GM23338 (cell line): ENCODE measurements at regions not wholly inside any gene's neighbourhood (a gene's known extent, or its start where the extent isn't known, plus 50 kb on each side); places are given as distances from the start of the nearest gene placed in this dataset.

ENCODE experiments used
- ATAC-seq: fragments of 200-7000 bp; cut with Tn5 transposase; 3 replicates; pipeline ENCODE4 v1.9.1; 2020
- DNase-seq: peaks from one replicate; pipeline ENCODE4 v3.0.0-alpha.2; 2015; ENCODE audit warnings: low spot score
- H2AFZ ChIP-seq: fragments of 200-600 bp; sonication (generic); 2 replicates; pipeline ENCODE4 v1.8.0; 2016; ENCODE audit warnings: antibody characterized with exemption, mild to moderate bottlenecking, moderate library complexity
- H3F3A ChIP-seq: fragments of 200-600 bp; sonication (generic); replicated peaks from 2 replicates; pipeline ENCODE4 v1.8.0; 2017; ENCODE audit warnings: antibody characterized with exemption, mixed run types, low read depth
- H3K27ac ChIP-seq: fragments of 200-600 bp; sonication (generic); 2 replicates; pipeline ENCODE4 v1.6.1; 2016; ENCODE audit warnings: low read depth
- H3K27me3 ChIP-seq: fragments of 200-600 bp; sonication (generic); 2 replicates; pipeline ENCODE4 v1.8.0; 2016; ENCODE audit warnings: mild to moderate bottlenecking, mixed run types, moderate library complexity; ENCODE audit not compliant: insufficient read depth
- H3K36me3 ChIP-seq: fragments of 200-600 bp; sonication (generic); 2 replicates; pipeline ENCODE4 v1.8.0; 2016; ENCODE audit warnings: mild to moderate bottlenecking; ENCODE audit not compliant: insufficient read depth
- H3K4me1 ChIP-seq: fragments of 200-600 bp; sonication (generic); 2 replicates; pipeline ENCODE4 v1.8.0; 2016; ENCODE audit warnings: mild to moderate bottlenecking, moderate library complexity; ENCODE audit not compliant: insufficient read depth
- H3K4me2 ChIP-seq: fragments of 200-600 bp; sonication (generic); 2 replicates; pipeline ENCODE4 v1.7.1; 2017; ENCODE audit warnings: mixed run types
- H3K4me3 ChIP-seq: fragments of 200-600 bp; sonication (generic); 2 replicates; pipeline ENCODE4 v1.6.1; 2016; ENCODE audit warnings: mixed run types
- H3K79me2 ChIP-seq: fragments of 200-600 bp; sonication (generic); replicated peaks from 2 replicates; pipeline ENCODE4 v1.8.0; 2017; ENCODE audit warnings: mild to moderate bottlenecking; ENCODE audit not compliant: insufficient read depth
- H3K9me2 ChIP-seq: fragments of 200-600 bp; sonication (generic); 2 replicates; pipeline ENCODE4 v1.8.0; 2017; ENCODE audit not compliant: insufficient read depth
- H4K20me1 ChIP-seq: fragments of 200-600 bp; sonication (generic); replicated peaks from 2 replicates; pipeline ENCODE4 v1.8.0; 2017; ENCODE audit warnings: mild to moderate bottlenecking; ENCODE audit not compliant: insufficient read depth
- H3K27ac Mint-ChIP-seq: 2 replicates; pipeline ENCODE4 v1.8.0; 2020; ENCODE audit warnings: inconsistent platforms, mild to moderate bottlenecking, moderate library complexity, mixed read lengths
- H3K27me3 Mint-ChIP-seq: 3 replicates; pipeline ENCODE4 v1.8.0; 2022; ENCODE audit warnings: low read depth, mild to moderate bottlenecking, moderate library complexity, mixed read lengths, inconsistent platforms; ENCODE audit not compliant: insufficient read depth, poor library complexity
- H3K36me3 Mint-ChIP-seq: 3 replicates; pipeline ENCODE4 v1.8.0; 2021; ENCODE audit warnings: low read depth, mild to moderate bottlenecking, inconsistent platforms, moderate library complexity, mixed read lengths
- H3K4me1 Mint-ChIP-seq: 3 replicates; pipeline ENCODE4 v1.8.0; 2020; ENCODE audit warnings: mild to moderate bottlenecking, inconsistent platforms, mixed read lengths
- H3K4me3 Mint-ChIP-seq: 3 replicates; pipeline ENCODE4 v1.8.0; 2021; ENCODE audit warnings: moderate library complexity, mild to moderate bottlenecking, inconsistent platforms, mixed read lengths
- H3K9me3 Mint-ChIP-seq: 3 replicates; pipeline ENCODE4 v1.8.0; 2020; ENCODE audit warnings: moderate library complexity, mild to moderate bottlenecking, inconsistent platforms, mixed read lengths
- EZH2 ChIP-seq: fragments of 200-600 bp; sonication (generic); IDR thresholded peaks from one replicate; pipeline ENCODE4 v1.8.0; 2017; ENCODE audit warnings: antibody characterized with exemption, mild to moderate bottlenecking, low read depth; ENCODE audit not compliant: unreplicated experiment
- EZH2phosphoT487 ChIP-seq: fragments of 200-600 bp; sonication (generic); IDR thresholded peaks from one replicate; pipeline ENCODE4 v1.8.1; 2018; ENCODE audit warnings: antibody characterized with exemption; ENCODE audit not compliant: unreplicated experiment
- JUNB ChIP-seq: IDR thresholded peaks from one replicate; pipeline ENCODE4 v1.6.1; 2016; ENCODE audit warnings: antibody characterized with exemption; ENCODE audit not compliant: unreplicated experiment
- NANOG ChIP-seq: IDR thresholded peaks from 2 replicates; pipeline ENCODE4 v1.6.1; 2016; ENCODE audit warnings: antibody characterized with exemption, borderline replicate concordance
- POLR2AphosphoS5 ChIP-seq: IDR thresholded peaks from 2 replicates; pipeline ENCODE4 v1.6.1; 2016; ENCODE audit warnings: antibody characterized with exemption, low read depth
- REST ChIP-seq: IDR thresholded peaks from one replicate; pipeline ENCODE4 v1.6.1; 2018; ENCODE audit warnings: antibody characterized with exemption; ENCODE audit not compliant: unreplicated experiment
- STAT1 ChIP-seq: IDR thresholded peaks from one replicate; pipeline ENCODE4 v1.6.1; 2016; ENCODE audit warnings: antibody characterized with exemption; ENCODE audit not compliant: unreplicated experiment
- ZNF114 ChIP-seq: fragments of 250-450 bp; sonication (Bioruptor Pico); IDR thresholded peaks from 2 replicates; pipeline ENCODE4 v1.5.0; 2020; ENCODE audit warnings: mild to moderate bottlenecking, moderate library complexity
- ZNF331 ChIP-seq: fragments of 250-450 bp; sonication (Bioruptor Pico); IDR thresholded peaks from 2 replicates; pipeline ENCODE4 v1.5.0; 2020; ENCODE audit warnings: low read depth, mild to moderate bottlenecking, moderate library complexity
- TF ChIP-seq, protein P1 (sequence below): IDR thresholded peaks from 2 replicates; pipeline ENCODE4 v1.6.1; 2016; ENCODE audit warnings: antibody characterized with exemption
- TF ChIP-seq, protein P2 (sequence below): fragments of 250-450 bp; sonication (Bioruptor Pico); IDR thresholded peaks from 2 replicates; pipeline ENCODE4 v1.5.0; 2020; ENCODE audit warnings: mild to moderate bottlenecking, moderate library complexity
- TF ChIP-seq, protein P3 (sequence below), 2 experiments: fragments of 200-600 bp in 1 of 2; sonication (generic) in 1 of 2; conservative IDR thresholded peaks; 2 replicates each; pipeline versions ENCODE4 v1.5.1 to v1.6.1; 2016 to 2017; ENCODE audit warnings: antibody characterized with exemption in 2 of 2, low read depth in 2 of 2, mild to moderate bottlenecking in 2 of 2, moderate library complexity in 1 of 2

DNA sequence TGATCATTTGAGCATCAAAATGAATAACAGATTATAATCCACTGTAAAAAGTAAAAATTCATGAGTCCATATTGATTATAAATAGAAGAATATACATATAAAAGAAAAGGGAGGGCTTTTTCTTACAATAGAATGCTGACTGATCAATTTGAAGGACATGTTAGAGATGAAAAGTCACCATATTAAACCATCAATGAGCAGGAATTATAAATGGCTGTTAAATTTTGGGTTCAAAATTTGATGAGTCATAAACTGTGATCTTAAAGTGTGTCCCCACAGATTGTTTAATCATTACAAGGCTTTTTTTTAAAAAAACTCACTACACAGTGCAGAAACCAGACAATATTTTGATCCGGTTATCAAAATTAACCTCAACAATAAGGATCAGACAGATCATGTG, 434.5 kb downstream of the BCL11A start:
- TF ChIP-seq REST (no peak), POLR2AphosphoS5 (no peak), ZNF331 (CRISPR knock-in tag) (no peak), NANOG (no peak), EZH2phosphoT487 (no peak), EZH2 (no peak), STAT1 (no peak), JUNB (no peak), ZNF114 (CRISPR knock-in tag) (no peak)
- TF ChIP-seq, protein P1, sequence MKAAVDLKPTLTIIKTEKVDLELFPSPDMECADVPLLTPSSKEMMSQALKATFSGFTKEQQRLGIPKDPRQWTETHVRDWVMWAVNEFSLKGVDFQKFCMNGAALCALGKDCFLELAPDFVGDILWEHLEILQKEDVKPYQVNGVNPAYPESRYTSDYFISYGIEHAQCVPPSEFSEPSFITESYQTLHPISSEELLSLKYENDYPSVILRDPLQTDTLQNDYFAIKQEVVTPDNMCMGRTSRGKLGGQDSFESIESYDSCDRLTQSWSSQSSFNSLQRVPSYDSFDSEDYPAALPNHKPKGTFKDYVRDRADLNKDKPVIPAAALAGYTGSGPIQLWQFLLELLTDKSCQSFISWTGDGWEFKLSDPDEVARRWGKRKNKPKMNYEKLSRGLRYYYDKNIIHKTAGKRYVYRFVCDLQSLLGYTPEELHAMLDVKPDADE: no peak
- TF ChIP-seq, protein P2, sequence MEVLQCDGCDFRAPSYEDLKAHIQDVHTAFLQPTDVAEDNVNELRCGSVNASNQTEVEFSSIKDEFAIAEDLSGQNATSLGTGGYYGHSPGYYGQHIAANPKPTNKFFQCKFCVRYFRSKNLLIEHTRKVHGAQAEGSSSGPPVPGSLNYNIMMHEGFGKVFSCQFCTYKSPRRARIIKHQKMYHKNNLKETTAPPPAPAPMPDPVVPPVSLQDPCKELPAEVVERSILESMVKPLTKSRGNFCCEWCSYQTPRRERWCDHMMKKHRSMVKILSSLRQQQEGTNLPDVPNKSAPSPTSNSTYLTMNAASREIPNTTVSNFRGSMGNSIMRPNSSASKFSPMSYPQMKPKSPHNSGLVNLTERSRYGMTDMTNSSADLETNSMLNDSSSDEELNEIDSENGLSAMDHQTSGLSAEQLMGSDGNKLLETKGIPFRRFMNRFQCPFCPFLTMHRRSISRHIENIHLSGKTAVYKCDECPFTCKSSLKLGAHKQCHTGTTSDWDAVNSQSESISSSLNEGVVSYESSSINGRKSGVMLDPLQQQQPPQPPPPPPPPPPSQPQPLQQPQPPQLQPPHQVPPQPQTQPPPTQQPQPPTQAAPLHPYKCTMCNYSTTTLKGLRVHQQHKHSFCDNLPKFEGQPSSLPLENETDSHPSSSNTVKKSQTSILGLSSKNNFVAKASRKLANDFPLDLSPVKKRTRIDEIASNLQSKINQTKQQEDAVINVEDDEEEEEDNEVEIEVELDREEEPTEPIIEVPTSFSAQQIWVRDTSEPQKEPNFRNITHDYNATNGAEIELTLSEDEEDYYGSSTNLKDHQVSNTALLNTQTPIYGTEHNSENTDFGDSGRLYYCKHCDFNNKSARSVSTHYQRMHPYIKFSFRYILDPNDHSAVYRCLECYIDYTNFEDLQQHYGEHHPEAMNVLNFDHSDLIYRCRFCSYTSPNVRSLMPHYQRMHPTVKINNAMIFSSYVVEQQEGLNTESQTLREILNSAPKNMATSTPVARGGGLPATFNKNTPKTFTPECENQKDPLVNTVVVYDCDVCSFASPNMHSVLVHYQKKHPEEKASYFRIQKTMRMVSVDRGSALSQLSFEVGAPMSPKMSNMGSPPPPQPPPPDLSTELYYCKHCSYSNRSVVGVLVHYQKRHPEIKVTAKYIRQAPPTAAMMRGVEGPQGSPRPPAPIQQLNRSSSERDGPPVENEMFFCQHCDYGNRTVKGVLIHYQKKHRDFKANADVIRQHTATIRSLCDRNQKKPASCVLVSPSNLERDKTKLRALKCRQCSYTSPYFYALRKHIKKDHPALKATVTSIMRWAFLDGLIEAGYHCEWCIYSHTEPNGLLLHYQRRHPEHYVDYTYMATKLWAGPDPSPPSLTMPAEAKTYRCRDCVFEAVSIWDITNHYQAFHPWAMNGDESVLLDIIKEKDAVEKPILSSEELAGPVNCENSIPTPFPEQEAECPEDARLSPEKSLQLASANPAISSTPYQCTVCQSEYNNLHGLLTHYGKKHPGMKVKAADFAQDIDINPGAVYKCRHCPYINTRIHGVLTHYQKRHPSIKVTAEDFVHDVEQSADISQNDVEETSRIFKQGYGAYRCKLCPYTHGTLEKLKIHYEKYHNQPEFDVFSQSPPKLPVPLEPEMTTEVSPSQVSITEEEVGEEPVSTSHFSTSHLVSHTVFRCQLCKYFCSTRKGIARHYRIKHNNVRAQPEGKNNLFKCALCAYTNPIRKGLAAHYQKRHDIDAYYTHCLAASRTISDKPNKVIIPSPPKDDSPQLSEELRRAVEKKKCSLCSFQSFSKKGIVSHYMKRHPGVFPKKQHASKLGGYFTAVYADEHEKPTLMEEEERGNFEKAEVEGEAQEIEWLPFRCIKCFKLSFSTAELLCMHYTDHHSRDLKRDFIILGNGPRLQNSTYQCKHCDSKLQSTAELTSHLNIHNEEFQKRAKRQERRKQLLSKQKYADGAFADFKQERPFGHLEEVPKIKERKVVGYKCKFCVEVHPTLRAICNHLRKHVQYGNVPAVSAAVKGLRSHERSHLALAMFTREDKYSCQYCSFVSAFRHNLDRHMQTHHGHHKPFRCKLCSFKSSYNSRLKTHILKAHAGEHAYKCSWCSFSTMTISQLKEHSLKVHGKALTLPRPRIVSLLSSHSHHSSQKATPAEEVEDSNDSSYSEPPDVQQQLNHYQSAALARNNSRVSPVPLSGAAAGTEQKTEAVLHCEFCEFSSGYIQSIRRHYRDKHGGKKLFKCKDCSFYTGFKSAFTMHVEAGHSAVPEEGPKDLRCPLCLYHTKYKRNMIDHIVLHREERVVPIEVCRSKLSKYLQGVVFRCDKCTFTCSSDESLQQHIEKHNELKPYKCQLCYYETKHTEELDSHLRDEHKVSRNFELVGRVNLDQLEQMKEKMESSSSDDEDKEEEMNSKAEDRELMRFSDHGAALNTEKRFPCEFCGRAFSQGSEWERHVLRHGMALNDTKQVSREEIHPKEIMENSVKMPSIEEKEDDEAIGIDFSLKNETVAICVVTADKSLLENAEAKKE: no peak
- TF ChIP-seq, protein P3, sequence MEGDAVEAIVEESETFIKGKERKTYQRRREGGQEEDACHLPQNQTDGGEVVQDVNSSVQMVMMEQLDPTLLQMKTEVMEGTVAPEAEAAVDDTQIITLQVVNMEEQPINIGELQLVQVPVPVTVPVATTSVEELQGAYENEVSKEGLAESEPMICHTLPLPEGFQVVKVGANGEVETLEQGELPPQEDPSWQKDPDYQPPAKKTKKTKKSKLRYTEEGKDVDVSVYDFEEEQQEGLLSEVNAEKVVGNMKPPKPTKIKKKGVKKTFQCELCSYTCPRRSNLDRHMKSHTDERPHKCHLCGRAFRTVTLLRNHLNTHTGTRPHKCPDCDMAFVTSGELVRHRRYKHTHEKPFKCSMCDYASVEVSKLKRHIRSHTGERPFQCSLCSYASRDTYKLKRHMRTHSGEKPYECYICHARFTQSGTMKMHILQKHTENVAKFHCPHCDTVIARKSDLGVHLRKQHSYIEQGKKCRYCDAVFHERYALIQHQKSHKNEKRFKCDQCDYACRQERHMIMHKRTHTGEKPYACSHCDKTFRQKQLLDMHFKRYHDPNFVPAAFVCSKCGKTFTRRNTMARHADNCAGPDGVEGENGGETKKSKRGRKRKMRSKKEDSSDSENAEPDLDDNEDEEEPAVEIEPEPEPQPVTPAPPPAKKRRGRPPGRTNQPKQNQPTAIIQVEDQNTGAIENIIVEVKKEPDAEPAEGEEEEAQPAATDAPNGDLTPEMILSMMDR (conservative IDR thresholded peaks at IDR 0.05; ENCODE audit: low read depth in 2 of 2): no peak
- no peaks in the 10 kb centered on the region for H3K4me1 ChIP-seq
- peaks cover 4% of the 10 kb centered on the region for H3K36me3 ChIP-seq
- DNase-seq: no peak
- H3K36me3 Mint-ChIP-seq: peaks cover 47% of the 10 kb centered on the region
- H3K4me3 ChIP-seq: no peak overlapping the region
- H3K79me2 ChIP-seq: no peaks in the 10 kb centered on the region
- H4K20me1 ChIP-seq: no peaks in the 10 kb centered on the region
- H3K4me3 Mint-ChIP-seq: no peak overlapping the region
- no peaks in the 10 kb centered on the region for H3K27me3 Mint-ChIP-seq
- no peak for ATAC-seq
- no peak overlapping the region for H3K27ac ChIP-seq
- H2AFZ ChIP-seq: no peak overlapping the region
- no peak overlapping the region for H3K4me2 ChIP-seq
- H3K9me3 Mint-ChIP-seq: peaks cover 52% of the 10 kb centered on the region
- H3F3A ChIP-seq: no peaks in the 10 kb centered on the region
- no peak overlapping the region for H3K27ac Mint-ChIP-seq
- no peaks in the 10 kb centered on the region for H3K4me1 Mint-ChIP-seq
- no peaks in the 10 kb centered on the region for H3K27me3 ChIP-seq
- peaks cover 5% of the 10 kb centered on the region; the same call in 1 of the 2 replicates for H3K9me2 ChIP-seq
